ENCODE measurements at regions not wholly inside any gene's neighbourhood (a gene's known extent, or its start where the extent isn't known, plus 50 kb on each side); places are given as distances from the start of the nearest gene placed in this dataset.

DNA sequence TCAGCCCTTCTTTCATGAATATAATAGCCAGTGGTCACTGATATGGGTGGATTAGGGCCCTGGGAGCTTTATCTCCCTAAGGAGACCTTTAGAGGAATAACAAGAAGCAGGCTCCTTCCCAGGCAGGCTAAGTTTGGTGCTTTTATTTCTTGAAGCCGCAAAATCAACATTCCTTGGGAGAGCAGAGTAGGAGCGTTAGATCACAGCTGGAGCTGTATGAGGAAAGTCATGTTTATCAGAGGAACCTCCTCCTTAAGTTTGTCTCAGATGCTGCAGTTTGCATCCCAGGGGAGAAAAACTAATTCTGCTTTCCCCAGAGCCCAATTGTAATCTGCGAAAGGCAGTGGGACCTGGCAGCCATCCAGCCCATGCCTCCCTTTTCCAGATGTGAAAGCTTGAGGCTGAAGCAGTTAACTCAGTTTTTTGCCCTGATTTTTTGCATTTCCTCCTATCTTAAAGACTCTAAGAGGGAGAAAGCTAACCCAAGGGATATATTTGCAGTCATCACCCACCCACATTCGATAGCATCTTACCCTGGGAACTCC lies 186.0 kb upstream of the FRMPD4 start:
- Histone ChIP-seq H3K4me1 (no peaks in the 10 kb centered on the region), H3K36me3 (no peaks in the 10 kb centered on the region), H3K4me3 (no peak overlapping the region), H3K9me3 (no peaks in the 10 kb centered on the region), H3K27me3 (no peaks in the 10 kb centered on the region), H3K27ac (no peak overlapping the region)
- TF ChIP-seq, protein P1, sequence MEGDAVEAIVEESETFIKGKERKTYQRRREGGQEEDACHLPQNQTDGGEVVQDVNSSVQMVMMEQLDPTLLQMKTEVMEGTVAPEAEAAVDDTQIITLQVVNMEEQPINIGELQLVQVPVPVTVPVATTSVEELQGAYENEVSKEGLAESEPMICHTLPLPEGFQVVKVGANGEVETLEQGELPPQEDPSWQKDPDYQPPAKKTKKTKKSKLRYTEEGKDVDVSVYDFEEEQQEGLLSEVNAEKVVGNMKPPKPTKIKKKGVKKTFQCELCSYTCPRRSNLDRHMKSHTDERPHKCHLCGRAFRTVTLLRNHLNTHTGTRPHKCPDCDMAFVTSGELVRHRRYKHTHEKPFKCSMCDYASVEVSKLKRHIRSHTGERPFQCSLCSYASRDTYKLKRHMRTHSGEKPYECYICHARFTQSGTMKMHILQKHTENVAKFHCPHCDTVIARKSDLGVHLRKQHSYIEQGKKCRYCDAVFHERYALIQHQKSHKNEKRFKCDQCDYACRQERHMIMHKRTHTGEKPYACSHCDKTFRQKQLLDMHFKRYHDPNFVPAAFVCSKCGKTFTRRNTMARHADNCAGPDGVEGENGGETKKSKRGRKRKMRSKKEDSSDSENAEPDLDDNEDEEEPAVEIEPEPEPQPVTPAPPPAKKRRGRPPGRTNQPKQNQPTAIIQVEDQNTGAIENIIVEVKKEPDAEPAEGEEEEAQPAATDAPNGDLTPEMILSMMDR (IDR thresholded peaks at IDR 0.05): no peak
- DNase-seq: no peak
- intact Hi-C loops (cut with DNase I; ENCODE audit: low total_unique reads): no loop called here

DNA sequence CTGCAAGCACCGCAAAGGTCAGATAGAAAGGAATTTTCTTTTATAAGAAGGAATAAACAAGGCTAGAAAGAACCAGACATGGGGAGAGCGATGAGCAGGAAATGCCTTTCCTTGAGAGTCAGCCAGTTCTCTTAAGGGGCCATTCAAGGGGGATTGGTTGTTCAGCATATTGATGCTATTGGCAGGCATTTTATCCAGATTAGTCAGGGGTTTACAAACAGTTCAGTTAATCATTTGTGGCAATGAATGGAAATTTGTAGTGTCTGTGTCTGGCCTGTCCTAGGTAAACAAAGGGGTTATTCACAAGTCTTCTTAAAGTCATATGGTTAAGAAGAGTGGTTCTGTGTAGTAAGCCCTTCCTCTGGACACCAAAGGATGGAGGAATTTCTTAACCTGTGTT lies 184.7 kb upstream of the FRMPD4 start:
- TF ChIP-seq, protein P1 (IDR thresholded peaks at IDR 0.05): no peak
- DNase-seq: no peak

GRCh38 chrX:11954176-11954575 lies 184.1 kb upstream of the FRMPD4 start:
- H3K4me3 ChIP-seq: no peak overlapping the region
- intact Hi-C loops (cut with DNase I; ENCODE audit: low total_unique reads): no loop called here
- no peaks in the 10 kb centered on the region for H3K36me3 ChIP-seq
- H3K27me3 ChIP-seq: no peaks in the 10 kb centered on the region
- no peak for DNase-seq
- no peak overlapping the region for H3K27ac ChIP-seq
- no peaks in the 10 kb centered on the region for H3K4me1 ChIP-seq
- TF ChIP-seq, protein P1 (IDR thresholded peaks at IDR 0.05): no peak
- no peaks in the 10 kb centered on the region for H3K9me3 ChIP-seq

More for the DNA sequence above, 184.7 kb upstream of the FRMPD4 start:
- Histone ChIP-seq H3K9me3 (no peaks in the 10 kb centered on the region), H3K4me3 (no peak overlapping the region), H3K27ac (no peak overlapping the region), H3K4me1 (no peaks in the 10 kb centered on the region), H3K27me3 (no peaks in the 10 kb centered on the region), H3K36me3 (no peaks in the 10 kb centered on the region)
- intact Hi-C loops (cut with DNase I; ENCODE audit: low total_unique reads): no loop called here

DNA sequence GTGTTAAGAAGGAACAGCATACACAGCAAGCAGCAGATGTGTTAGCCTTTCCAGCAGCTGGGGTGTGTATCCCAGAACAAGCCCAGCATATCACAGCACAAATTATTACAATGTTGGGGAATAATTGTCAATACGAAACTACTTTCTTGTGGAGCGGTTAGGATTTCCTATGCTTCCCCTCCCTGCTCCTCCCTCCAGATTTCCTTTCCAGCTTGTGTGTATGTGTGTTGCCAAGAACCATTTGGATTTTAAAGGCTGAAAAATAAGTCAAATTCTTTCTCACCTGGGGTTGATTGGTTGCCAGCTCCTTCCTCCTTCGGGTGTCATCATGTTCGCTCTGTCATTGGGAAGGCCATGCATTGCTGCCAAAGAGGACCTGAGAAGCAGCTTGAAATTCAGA lies 178.2 kb upstream of the FRMPD4 start:
- H3K27me3 ChIP-seq: no peaks in the 10 kb centered on the region
- no peak overlapping the region for H3K27ac ChIP-seq
- H3K4me3 ChIP-seq: no peak overlapping the region
- H3K36me3 ChIP-seq: no peaks in the 10 kb centered on the region
- no peak for DNase-seq
- H3K4me1 ChIP-seq: no peaks in the 10 kb centered on the region
- TF ChIP-seq, protein P1 (IDR thresholded peaks at IDR 0.05): no peak
- no peaks in the 10 kb centered on the region for H3K9me3 ChIP-seq
- intact Hi-C loops (cut with DNase I; ENCODE audit: low total_unique reads): no loop called here

- Histone ChIP-seq H3K4me3 (no peak overlapping the region), H3K36me3 (no peaks in the 10 kb centered on the region), H3K4me1 (no peaks in the 10 kb centered on the region), H3K9me3 (no peaks in the 10 kb centered on the region), H3K27me3 (no peaks in the 10 kb centered on the region), H3K27ac (no peak overlapping the region)
- DNase-seq: no peak
- intact Hi-C loops (cut with DNase I; ENCODE audit: low total_unique reads): no loop called here
- TF ChIP-seq, protein P1 (IDR thresholded peaks at IDR 0.05): no peak
These were observed 172.8 kb upstream of the FRMPD4 start for GRCh38 chrX:11965436-11965835.
